HG03432 (cell line): ENCODE measurements at regions not wholly inside any gene's neighbourhood (a gene's known extent, or its start where the extent isn't known, plus 50 kb on each side); places are given as distances from the start of the nearest gene placed in this dataset.

Experiments used
- ATAC-seq: cut with Tn5 transposase; IDR thresholded peaks from one replicate; pipeline ENCODE4 v1.9.1; 2021; ENCODE audit warnings: mild to moderate bottlenecking, moderate library complexity; ENCODE audit not compliant: unreplicated experiment

DNA sequence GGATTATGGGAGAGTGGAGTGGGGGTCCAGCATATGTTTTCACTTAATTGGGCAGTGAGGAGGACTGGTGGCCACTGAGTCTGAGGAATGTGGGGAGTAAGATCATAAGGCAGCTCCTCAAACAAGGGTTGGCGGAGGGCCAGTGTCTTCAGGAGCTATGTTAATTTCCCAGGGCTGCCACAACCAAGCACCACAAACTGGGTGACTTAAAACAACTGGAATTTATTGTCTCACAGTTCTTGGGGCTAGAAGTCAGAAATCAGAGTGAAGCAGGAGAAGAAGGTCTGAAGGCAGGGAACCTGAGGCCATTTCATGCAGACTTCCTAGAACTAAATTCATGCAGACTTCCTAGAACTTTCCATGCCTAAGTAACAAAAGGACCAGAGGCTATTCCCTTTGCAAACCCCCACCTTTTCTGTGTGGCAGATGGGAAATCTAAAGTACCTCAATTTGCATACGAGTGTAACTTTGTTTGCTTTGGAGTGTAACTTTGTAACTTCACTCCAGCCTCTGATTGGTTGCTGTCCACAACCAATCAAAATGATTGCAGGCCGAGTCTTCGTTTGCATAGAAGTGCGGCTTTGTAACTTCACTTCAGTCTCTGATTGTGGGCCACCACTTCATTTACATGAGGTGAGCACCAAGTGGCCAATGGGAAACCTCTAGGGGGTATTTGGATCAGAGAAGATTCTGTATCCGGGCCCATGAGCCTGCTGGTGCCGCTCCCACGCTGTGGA lies 50.5 kb upstream of the ZBED5 start:
- ATAC-seq = no peak
